Iris pigment epithelial cell (primary cell): ENCODE measurements at regions not wholly inside any gene's neighbourhood (a gene's known extent, or its start where the extent isn't known, plus 50 kb on each side); places are given as distances from the start of the nearest gene placed in this dataset.
"Not testable (repeated sequence)": the region's sequence is repeated elsewhere in the genome, so short reads cannot be mapped to it uniquely, and the experiment has no call there.

Source experiments
- DNase-seq: peaks from one replicate; pipeline ENCODE4 v3.0.0-alpha.2; 2011; ENCODE audit warnings: low read depth

- DNase-seq, result no peak
These were observed 174.3 kb downstream of the CPS1 start for GRCh38 chr2:210730672-210731071.

DNA sequence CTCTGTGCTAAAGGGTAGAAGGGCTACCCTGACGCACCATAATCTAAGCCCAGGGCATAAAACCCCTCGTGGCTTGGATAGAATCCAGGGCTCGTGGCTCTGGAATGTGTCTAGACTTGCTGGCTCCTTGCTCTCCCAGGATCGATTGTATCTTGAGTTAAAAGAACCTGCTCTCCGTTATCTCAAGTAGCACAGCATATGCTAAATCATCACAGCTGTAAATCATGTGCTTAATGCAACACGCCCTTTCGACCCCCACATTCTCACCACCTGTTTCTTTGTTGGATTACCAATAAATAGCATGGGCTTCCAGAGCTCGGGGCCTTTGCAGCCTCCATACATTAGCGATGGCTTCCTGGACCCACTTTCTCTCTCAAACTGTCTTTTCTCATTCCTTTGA, 190.4 kb downstream of the CPS1 start:
- DNase-seq, result not testable (repeated sequence)

DNA sequence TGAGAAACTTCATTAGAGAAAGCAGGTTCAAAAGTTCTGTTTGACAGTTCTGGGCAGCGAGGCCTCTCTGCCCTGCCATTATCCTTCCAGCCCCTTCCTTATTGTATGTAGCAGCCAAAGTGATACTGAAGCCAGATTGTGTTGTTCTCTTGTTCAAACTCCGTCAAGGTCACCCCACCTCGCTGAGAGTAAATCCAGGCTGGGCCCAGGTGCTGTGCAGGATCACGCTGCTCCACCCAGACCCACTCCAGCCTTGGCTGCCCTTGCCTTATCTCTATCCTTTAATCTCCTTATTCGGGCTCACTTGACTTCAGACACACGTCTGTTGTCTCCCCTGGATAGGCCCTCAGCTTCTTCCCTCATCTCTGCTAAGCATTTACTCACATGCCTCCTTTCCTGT, 196.1 kb downstream of the CPS1 start:
- DNase-seq, result no peak

DNA sequence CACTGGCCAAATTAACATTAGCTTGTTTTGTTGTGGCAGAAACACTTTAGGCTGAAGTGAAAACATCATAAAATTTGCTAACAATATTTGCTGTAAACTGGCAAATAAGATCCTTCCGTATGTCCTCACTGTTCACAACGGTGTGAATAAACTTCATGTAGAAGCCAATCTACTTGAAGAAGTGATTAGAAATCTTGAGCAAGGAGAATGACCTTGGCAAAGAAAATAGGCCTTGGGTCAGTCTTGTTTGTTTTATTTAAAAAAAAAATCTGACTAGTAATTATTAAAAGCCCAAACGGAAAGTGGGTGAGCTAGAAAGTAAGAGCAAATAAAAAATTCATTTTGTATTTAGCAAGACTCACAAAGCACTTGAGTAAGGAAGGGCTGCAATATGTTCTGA, 197.0 kb downstream of the CPS1 start:
- DNase-seq, result no peak

- peak; percentile 1 for DNase-seq
These were observed 200.5 kb downstream of the CPS1 start for GRCh38 chr2:210756855-210757254.

DNA sequence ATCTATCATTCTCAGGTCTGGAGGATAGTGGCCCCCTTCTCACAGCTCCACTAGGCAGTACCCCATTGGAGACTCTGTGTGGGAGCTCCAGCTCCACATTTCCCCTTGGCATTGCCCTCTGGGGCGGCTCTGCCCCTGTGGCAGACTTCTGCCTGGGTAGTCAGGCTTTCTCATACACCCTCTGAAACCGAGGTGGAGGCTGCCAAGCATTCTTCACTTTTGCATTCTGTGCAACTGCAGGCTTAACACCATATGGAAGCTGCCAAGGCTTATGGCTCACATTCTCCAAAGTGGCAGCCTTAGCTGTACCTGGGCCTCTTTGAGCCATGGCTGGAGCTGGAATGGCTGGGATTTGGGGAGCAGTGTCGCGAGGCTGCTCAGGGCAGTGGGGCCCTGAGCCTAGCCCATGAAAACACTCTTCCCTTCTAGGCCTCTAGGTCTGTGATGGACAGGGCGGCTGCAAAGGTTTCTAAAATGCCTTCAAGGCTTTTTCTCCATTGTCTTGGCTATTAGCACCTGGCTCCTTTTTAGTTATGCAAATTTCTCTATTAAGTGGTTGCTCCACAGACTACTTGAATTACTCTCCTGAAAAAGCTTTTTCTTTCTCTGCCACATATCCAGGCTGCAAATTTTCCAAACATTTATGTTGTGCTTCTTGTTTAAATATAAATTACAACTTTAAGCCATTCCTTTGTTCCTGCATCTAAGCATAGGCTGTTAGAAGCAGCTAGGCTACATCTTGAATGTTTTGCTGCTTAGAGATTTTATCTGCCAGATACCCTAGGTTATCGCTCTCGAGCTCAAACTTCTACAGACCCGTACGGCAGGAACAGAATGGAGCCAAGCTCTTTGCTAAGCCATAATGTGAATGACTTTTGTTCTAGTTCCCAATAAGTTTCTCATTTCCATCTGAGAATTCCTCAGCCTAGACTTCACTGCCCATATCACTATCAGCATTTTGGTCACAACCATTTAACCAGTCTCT, 206.5 kb downstream of the CPS1 start:
- DNase-seq, result no peak

DNA sequence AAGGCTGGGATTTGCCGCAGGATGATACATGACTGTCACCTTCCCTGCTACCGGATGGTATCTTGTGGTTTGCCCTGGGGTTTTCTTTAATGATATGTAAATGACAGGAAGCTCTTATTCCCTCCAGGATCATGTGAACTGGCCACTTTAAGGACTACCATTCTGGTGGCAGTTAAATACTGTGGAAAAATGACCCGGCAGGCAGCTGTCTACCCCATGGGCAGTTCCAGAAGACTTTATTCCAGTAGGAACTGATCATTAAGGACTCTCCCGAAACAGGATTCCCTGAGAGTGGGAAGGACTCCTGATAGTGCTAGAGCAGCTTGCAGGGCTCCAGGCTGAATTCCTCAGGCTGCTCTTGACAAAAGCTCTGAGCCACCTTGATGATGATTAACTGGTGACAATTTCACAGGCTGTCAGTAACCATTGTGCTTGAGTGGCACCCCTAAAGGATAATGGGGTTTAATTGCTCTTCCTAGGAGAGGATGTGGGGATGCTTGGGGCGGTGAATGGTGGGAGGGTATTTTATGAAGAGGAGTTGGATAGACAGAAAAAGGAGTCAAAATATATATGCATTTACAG, 212.0 kb downstream of the CPS1 start:
- no peak for DNase-seq

GRCh38 chr2:210776756-210777155, 220.4 kb downstream of the CPS1 start:
- no peak for DNase-seq

DNA sequence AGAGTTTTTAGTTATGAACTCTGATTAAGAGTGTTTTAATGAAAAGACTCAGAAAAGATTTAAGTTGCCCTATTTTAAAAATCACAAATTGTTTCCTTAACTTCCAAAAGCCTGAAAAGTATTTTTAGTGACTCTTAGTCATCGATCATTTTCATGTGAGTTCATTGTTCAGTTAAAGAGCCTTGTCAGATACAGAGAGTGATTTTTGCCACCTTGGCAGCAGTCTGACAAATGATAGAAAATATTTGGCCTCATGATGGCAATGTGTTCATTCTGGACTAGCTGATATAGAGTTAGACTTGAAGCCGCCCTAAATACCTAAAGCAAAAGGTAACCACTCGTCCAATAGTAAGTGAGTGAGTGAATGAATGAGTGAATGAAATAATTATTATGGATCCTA, 225.8 kb downstream of the CPS1 start:
- no peak for DNase-seq

DNA sequence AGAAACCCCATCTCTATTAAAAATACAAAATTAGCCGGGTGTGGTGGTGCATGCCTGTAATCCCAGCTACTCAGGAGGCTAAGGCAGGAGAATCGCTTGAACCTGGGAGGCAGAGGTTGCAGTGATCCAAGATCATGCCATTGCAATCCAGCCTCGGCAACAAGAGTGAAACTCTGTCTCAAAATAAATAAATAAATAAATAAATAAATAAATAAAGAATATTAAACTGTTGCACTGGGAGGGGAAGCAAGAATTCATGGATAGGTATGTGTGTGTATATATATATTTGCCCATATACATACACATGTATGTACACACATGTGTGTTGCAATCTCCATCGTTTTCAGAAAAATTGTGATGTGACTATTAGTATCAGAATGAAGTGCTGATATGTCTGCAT, 231.4 kb downstream of the CPS1 start:
- not testable (repeated sequence) for DNase-seq

DNA sequence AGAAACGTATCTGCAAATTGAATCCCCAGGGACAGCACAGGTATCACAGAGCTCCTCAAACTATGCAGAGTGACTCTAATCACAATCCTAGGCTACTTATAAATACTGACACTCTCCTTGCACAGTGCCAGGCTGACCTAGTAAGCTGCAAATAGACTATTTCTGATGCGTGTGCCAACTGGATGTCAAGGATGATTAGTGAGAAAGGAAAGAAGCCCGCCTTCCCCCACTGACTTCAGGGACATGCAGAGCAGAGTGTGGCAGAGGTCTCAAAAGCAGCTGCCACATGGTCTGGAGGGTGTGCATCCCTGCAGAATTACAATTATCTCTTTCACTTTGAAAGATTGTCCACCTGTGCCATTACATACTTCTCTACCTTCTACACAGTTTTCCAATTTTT, 235.6 kb downstream of the CPS1 start:
- no peak for DNase-seq

GRCh38 chr2:210795506-210795905, 239.1 kb downstream of the CPS1 start:
- no peak for DNase-seq

DNA sequence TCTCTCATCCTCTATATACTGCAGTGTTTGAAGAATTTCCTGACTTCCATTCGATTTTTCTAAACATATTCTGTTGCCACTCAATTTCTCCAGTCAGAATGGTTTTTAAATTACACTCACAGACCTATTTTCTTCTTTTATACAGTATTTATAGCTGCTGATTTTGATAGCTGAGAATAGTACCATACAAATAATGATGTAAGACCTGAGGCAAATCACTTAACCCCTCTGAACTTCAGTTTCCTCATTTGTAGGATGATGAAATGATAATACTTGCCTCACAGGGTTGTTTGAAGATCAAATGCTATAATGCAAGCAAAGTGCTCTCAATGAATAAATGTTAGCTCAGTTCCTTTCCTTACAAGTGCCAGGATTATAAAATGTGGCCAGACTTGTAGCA, 241.8 kb downstream of the CPS1 start:
- no peak for DNase-seq

DNA sequence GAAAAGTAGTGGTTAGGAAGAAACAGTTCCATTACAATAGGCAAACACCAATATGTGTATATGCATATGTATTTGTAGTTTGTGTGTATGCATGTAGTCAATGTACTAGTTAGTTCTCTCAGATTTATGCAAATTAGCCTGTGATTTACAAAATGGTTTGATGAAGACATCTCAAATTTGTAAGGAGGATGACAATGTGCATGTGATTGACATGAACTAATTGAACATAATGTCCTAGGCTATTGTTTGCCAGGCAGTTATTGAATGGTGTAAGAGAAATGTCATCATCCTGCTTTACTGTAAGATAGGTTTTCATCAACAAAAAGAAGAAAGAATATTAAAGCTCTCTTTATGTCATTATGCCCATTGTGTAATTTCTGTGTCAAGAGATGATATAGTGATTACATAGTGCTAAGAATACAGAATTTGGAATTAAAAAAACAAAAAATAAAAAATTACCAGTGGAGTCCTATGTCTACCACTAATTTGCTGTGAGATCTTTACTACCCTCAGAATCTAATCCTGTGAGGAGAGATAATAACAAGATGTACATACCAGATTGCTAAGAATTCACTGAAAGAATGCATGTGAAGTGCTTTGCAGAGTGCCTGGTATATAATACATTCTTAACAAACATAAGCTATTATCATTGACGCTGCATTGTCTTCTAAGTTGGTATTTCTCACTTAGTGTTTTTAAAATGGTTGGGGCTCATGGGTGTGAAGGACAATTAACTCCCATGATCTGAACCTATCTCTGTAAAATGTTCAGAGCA, 258.0 kb downstream of the CPS1 start:
- DNase-seq, result no peak

DNA sequence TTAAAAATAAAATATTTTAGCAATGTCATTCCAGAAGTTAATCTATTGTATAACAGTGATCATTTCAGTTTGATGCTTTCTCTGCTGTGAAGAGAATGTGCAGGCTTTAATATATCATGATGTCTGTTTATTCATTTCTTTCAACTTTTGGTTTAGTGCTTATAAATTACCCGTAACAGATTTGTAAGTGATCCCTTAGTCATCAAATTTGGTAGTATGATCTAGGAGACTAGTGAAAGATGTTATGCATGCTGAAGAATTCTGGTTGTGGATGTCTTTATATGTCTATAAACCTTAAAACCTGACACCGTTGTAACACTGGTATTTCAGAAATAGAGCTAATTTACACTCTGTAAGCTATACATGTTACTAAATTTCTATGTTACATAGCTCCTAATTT, 260.4 kb downstream of the CPS1 start:
- DNase-seq, result no peak

- DNase-seq, result no peak
These were observed 262.1 kb downstream of the CPS1 start for GRCh38 chr2:210818473-210818872.

DNA sequence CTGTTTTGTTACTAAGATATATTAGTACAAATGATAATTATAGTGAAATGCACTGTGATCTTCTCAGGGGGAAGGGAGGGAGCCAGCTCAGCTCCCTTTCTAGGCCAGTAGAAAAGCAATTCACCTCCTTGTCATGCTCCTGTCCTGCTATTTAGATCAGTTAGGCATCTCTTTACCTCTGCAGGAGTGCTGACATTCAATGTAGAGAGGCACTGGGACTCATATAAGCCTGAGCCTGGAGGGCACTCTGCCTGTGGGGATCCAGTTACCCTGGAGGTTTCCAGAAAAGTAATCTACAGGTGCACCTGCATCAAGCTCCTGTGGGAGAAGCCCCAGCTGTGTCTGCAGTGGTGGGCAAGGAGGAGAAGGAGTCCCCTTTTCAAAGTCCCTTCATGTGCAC, 277.0 kb downstream of the CPS1 start:
- DNase-seq, result no peak

GRCh38 chr2:210839034-210839433, 282.6 kb downstream of the CPS1 start:
- no peak for DNase-seq

DNA sequence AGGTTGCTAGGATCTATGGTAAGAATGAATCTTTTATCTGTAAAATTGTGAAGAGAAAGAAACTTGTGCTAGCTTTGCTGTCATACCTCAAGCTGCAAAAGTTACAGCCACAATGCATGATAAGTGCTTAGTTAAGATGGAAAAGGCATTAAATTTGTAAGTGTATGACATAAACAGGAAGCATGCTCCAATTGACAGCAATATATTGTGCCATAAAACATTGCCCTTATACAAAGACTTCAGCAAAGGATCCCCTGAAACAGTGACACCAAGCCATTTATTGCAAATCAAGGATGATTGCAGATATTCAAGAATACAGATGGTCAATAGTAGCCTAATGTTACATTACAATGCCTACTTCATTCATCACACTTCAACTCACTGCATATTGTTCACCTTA, 283.1 kb downstream of the CPS1 start:
- DNase-seq, result no peak

DNA sequence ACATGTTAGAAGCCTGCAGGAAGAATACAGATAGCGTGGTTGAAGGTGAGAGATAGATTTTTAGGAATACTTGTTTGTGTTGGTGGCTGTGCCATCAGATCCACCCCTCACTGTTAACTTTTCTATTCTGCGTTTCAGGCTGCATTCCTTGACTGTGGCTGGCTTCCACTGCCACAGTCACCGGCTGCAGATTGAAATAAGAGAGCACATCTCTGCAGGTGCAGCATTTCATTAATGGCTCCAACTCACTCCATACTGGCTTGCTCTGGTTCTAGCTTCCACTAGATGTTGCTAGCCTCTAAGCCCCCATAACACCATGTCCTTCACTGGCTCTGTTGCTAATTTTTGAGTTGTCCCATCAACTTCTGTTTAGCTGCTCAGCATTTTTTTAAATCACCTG, 286.5 kb downstream of the CPS1 start:
- no peak for DNase-seq

DNA sequence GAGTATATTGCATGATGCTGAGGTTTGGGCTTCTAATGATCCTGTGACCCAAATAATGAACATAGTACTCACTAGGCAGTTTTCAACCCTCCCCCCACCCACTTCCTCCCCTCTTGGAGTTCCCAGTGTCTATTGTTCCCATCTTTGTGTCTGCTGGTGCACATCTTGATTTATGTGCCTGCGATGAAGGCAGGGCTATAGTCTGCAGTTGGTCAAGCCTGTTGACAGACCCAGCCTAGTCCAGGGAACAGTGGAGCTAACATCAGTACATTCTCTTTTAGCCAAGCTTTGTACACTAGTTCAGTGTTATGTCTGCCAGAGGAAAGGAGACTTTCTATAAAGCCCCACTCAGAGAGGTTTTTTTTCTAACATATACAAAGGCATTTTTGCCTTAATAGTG, 287.6 kb downstream of the CPS1 start:
- no peak for DNase-seq

GRCh38 chr2:210859314-210859713, 302.9 kb downstream of the CPS1 start:
- DNase-seq, result no peak

GRCh38 chr2:210860276-210860675, 303.9 kb downstream of the CPS1 start:
- no peak for DNase-seq
